ENCODE measurements at regions not wholly inside any gene's neighbourhood (a gene's known extent, or its start where the extent isn't known, plus 50 kb on each side); places are given as distances from the start of the nearest gene placed in this dataset.

- DNase-seq = no peak
These were observed 624.6 kb downstream of the BNC2 start for GRCh38 chr9:16245756-16246440.

GRCh38 chr9:16246785-16247184 is 623.7 kb downstream of the BNC2 start:
- no peak for DNase-seq

GRCh38 chr9:16247188-16247875 is 623.1 kb downstream of the BNC2 start:
- no peak for DNase-seq

GRCh38 chr9:16248822-16249221 is 621.6 kb downstream of the BNC2 start:
- no peak for DNase-seq

GRCh38 chr9:16252616-16253015 is 617.9 kb downstream of the BNC2 start:
- no peak for DNase-seq

GRCh38 chr9:16254674-16255073 is 615.8 kb downstream of the BNC2 start:
- DNase-seq = no peak

- no peak for DNase-seq
These were observed 615.3 kb downstream of the BNC2 start for GRCh38 chr9:16255217-16255616.

- no peak for DNase-seq
These were observed 612.9 kb downstream of the BNC2 start for GRCh38 chr9:16257604-16258003.

DNA sequence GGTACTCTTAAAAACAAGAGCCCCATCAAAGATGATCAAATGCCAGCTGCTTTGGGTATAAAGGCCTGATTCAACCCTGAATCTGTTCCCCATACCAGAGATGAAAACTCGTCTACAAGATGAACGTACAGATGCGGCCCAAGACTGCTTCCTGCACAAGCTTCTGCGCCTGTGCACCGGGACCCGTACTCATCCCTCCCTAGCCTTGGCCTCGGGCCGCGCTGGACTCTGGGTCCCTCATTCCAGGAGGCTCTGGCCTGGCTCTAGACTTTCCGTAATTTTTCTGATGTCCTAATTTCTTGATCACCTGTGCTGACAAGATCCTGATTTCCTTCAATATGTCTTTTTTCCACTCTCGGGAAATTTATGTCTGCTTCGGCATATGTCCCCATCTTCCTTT is 612.3 kb downstream of the BNC2 start:
- no peak for DNase-seq

- no peak for DNase-seq
These were observed 611.8 kb downstream of the BNC2 start for GRCh38 chr9:16258708-16259107.

DNA sequence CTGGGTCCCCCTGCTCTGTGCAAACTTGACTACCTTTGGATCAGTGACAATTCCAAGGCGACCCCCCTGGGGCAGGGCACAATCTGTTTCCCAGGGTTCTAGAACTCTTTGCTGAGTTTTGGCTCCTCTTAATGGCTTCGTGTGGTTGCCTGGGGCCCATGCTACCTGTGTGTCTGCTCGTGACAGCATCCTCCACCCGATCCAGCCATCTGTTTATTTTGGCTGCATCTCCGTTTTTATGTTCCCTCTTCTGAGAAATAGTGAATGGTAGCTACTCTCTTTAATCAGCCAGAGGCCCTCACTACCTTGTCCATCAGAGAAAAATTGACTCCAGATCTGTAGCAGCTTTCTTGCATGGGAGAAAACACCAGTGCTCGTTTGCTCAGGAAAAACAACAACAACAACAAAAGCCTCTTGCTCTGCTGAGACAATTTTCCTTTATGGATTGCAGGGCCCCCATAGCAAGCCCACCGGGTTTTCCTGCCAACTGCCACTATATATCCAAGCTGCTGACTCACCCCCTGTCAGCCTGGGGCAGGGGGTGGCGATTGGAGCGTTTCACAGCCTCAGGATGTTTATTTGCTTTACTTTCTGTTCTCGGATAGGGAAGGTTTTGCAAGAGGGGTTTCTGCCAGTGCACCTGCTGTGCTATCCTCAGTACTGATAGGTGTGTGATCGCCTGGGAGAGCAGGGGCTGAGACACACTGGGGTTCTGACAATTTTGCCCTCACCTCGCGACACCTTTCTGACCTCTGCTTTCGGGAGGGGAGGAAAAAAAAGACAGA is 607.8 kb downstream of the BNC2 start:
- no peak for DNase-seq

DNA sequence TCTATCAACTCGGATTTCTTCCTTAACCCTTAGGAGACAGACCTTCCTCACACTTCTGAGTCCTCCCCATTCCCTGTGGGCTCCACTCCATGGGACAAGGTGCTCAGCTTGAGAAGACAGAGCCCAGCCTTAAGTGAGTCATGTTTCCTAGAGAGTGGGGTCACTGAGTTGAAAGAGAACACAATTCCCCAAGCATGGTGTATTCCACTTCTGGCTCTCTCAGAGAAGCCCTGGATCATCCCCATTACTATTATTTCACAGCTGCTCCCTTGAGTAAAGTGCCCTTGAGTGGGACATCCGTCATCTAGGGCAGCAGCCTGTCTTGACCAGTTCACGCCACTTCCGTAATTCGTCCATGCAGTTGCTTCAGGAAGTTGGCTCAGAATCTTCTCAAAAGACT is 604.8 kb downstream of the BNC2 start:
- no peak for DNase-seq

DNA sequence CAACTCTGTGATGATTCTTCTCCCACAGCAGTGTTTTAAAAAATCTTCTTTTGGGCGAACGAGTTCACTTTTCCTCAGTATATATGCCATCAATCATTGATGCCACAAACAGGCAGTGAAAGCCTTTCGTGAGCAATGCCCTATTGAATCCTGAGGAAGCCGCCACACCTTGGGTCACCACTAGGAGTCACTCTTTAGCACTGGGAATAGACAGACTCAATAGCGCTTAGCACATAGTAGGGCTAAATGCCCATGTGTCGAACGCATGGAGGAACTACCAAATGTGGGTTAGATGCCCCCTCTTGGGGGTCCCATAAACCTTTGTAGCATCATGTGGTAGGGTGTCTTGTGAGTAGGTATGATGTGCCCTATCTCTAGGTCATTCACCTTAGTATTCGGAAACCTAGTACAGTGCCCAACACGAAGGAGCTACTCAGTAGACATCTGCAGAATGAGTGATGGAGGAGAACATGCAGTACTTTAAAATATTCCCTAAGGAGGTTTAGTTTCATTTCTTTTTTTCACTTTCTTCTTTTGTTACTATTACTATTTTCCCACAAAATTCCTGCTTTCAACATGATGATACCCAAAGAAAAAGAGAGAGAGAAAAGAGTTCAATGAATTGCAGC is 603.7 kb downstream of the BNC2 start:
- DNase-seq = no peak

DNA sequence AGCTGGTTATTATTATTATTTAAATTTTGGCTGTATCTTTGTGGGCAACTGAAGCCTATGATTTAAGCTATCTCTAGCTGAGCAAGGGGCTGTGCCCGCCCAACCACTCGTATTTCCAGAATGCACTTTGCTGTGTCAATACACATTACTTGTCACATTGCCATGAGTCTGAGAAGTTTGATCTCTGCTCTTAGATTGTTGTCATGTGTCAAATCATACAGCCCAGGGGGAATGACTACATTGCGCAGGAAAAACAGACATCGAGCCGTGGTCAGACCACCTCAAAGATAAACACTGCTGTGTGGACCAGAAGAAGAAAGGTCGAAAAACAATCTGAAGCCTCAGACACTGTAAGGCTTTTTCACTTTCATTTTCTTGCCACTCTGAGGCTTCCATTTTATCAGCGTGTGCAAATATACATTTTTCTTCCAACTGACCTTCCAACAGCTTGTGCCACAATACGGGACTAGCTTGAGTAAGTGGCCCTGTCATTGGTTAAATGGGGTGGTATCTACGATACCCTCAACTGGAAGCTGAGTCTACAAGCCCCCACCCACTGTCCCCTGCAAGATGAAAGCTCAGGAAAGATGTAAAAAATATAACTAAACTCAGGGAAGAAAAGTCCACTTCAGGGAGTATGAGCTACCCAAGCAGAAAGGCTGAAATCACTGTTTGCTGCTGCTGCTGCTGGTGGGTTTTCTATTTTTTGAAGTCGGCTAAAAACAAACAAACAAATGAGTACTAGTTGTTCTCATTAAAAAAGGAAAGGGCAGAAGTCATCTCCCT is 603.0 kb downstream of the BNC2 start:
- DNase-seq = no peak

DNA sequence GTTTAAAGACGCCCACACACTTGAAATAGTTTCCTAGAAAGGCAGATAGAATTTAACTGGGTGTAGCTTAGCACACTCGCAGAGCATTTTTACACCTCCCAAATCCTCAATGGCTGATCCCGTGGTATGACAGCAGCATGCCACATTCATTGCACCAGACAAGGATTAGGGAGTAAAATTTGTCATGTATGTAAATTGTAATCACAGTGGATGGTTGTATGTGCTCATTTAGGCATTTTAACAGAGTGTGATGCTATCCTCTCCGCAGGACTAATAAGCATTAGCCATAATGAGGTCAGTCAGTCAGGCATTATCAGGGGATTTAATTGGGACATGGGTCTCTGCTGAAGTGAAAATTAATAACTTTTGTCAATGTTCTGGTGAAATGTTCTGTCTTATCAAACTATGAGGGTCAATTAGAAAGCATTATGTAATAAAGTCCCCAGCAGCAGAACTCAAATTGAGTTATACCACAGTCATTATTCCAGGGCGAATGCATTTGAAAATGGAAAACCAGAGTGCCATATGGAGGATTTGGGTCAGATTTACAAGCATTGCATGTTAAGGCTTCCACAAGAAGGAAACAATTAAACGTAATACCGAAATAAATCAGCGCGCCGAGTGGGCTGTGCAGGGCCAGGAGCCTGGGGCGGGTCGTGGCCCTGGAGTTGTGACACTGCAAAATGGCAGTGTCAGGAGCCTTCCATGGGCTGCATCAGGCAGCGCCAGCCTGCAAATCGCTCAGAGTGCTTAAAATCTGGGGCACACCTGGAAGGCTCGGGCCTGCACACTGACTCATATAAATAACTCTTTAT is 602.2 kb downstream of the BNC2 start:
- DNase-seq = no peak

DNA sequence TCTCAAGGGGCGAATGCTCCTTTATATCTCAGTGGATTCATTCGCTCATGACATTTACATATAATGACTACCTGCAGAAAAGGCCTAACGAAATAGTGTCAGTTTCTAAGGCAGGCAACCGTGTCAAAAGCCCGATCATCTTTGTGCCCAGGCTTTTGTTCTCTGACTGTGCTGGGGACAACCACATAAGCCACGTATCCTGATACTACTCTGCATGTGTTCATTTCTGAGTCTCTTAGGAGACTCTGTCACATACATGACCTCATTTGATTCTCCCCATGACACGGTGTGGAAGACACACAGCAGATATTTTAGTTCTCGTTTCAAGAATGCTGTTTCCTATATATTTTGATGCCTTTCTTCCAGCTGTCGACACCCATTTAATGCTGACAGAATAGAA is 598.5 kb downstream of the BNC2 start:
- no peak for DNase-seq

GRCh38 chr9:16272776-16273175 is 597.7 kb downstream of the BNC2 start:
- no peak for DNase-seq

DNA sequence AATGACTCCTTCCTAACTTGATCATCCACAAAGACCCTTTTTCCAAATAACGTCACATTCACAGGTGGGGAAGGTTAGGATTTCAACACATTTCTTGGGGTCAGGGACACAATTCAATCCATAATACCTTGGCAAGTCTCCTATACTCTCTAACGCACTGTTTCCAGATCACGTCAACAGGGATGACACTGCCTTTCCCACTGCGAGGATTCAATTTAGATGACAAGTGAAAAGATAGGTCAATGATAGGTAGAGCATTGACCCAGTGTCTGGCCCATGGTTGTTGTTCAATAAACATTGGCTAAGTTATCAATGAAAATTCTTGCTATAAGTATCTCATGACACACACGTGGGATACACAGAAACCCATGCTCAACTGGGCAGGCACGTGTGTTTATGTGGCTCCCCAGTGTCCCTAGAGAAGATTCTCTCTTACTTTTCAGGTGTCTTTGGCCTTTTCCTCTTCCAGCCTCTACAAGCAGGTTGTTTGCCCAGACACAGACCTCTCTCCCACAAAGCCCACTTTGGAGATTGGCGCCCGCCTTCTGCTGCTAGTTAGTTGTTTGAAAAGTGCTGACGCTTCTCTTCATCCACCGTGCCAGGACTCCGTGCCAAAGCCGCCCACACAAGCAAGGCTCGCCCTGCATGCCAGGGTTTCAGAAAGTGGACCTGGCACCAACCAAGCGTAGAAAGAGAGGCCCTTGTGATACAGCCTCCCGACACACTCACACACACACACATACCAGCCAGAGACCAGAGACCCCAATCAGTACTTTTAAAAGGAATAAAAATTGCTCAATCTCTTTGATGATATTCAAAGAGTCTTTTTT is 594.5 kb downstream of the BNC2 start:
- peak; percentile 34 for DNase-seq

GRCh38 chr9:16276866-16277265 is 593.6 kb downstream of the BNC2 start:
- DNase-seq = no peak

- no peak for DNase-seq
These were observed 593.0 kb downstream of the BNC2 start for GRCh38 chr9:16277471-16277960.
